GM12878 (cell line): ENCODE measurements at regions not wholly inside any gene's neighbourhood (a gene's known extent, or its start where the extent isn't known, plus 50 kb on each side); places are given as distances from the start of the nearest gene placed in this dataset.
A peak's percentile ranks its signal among the peaks of the same experiment; 100 is the strongest.

Experiments
- ATAC-seq: fragments of 200-7000 bp; cut with Tn5 transposase; 3 replicates; pipeline ENCODE4 v1.9.1; 2020; ENCODE audit warnings: mild to moderate bottlenecking, moderate library complexity
- BruUV-seq: library from RNA; stranded (reverse); fragments of 400-500 nt; replicated peaks from 2 replicates; lab custom pipeline; 2021; lab: Mats Ljungman, UMichigan
- CTCF ChIA-PET: fragments of 300-600 bp; sonication (Branson Sonifier 250); formaldehyde crosslinking; extraction: SDS; loops from one replicate; lab custom pipeline; 2021; ENCODE audit warnings: inconsistent platforms; lab: Yijun Ruan, JAX
- POLR2A ChIA-PET: fragments of 350-600 bp; formaldehyde crosslinking; extraction: SDS; loops from one replicate; lab custom pipeline; 2021; ENCODE audit warnings: inconsistent platforms; lab: Charles Lee
- RAD21 ChIA-PET: fragments of 300-600 bp; sonication (Branson Sonifier 250); formaldehyde crosslinking; loops from one replicate; lab custom pipeline; 2023; ENCODE audit warnings: antibody characterized with exemption; ENCODE audit not compliant: unreplicated experiment; lab: Charles Lee
- SMC1A ChIA-PET: fragments of 300-600 bp; sonication (Branson Sonifier 250); formaldehyde crosslinking; loops from one replicate; lab custom pipeline; 2023; ENCODE audit not compliant: unreplicated experiment, uncharacterized antibody; lab: Charles Lee
- DNase-seq: peaks from one replicate; pipeline ENCODE4 v3.0.0-alpha.2; 2011; ENCODE audit warnings: low read depth, low spot score
- FAIRE-seq: peaks from 3 replicates; lab custom pipeline; 2011; peaks lifted over from hg19 to GRCh38; lab: Jason Lieb, UNC
- H2AFZ ChIP-seq: 2 replicates; pipeline ENCODE4 v1.6.0; 2011; ENCODE audit warnings: low read depth, low read length, control low read depth; ENCODE audit not compliant: control insufficient read depth
- H3K27ac ChIP-seq: 2 replicates; pipeline ENCODE4 v1.5.1; 2011; ENCODE audit warnings: control low read depth; ENCODE audit not compliant: control insufficient read depth, insufficient read depth
- H3K27me3 ChIP-seq, 2 experiments: replicated peaks in 1 of 2; 2 replicates each; pipeline versions ENCODE4 v1.6.0 to v1.6.1; 2011; ENCODE audit warnings: low read length in 1 of 2; ENCODE audit not compliant: control insufficient read depth in 2 of 2, insufficient read depth in 2 of 2
- H3K36me3 ChIP-seq, 2 experiments: 2 replicates each; pipeline ENCODE4 v1.5.1; 2011; ENCODE audit warnings: low read length in 1 of 2; ENCODE audit not compliant: control insufficient read depth in 2 of 2, insufficient read depth in 2 of 2
- H3K4me1 ChIP-seq: 2 replicates; pipeline ENCODE4 v1.6.1; 2011; ENCODE audit warnings: mild to moderate bottlenecking, low read length, moderate library complexity, mixed read lengths; ENCODE audit not compliant: control insufficient read depth, insufficient read depth
- H3K4me2 ChIP-seq: 2 replicates; pipeline ENCODE4 v1.6.0; 2011; ENCODE audit warnings: control low read depth; ENCODE audit not compliant: control insufficient read depth, insufficient read depth
- H3K4me3 ChIP-seq: fragments of 200-600 bp; sonication (generic); 2 replicates; pipeline ENCODE4 v1.5.1; 2016
- H3K79me2 ChIP-seq: 2 replicates; pipeline ENCODE4 v1.6.0; 2011; ENCODE audit warnings: low read length; ENCODE audit not compliant: control insufficient read depth, insufficient read depth
- H3K9ac ChIP-seq: 2 replicates; pipeline ENCODE4 v1.8.0; 2011; ENCODE audit warnings: low read length, control low read depth, mixed read lengths; ENCODE audit not compliant: control insufficient read depth, insufficient read depth
- H3K9me3 ChIP-seq: replicated peaks from 3 replicates; pipeline ENCODE4 v1.5.1; 2011; ENCODE audit warnings: mild to moderate bottlenecking, low read length; ENCODE audit not compliant: control insufficient read depth, insufficient read depth
- H4K20me1 ChIP-seq: 2 replicates; pipeline ENCODE4 v1.6.0; 2011; ENCODE audit not compliant: control insufficient read depth, insufficient read depth
- ATF2 ChIP-seq: IDR thresholded peaks from 2 replicates; pipeline ENCODE4 v1.6.1; 2012; ENCODE audit warnings: low read length, inconsistent platforms
- CHD4 ChIP-seq: fragments of 200-600 bp; sonication (generic); IDR thresholded peaks from 2 replicates; pipeline ENCODE4 v1.6.1; 2016; ENCODE audit warnings: mild to moderate bottlenecking
- CREB1 ChIP-seq: IDR thresholded peaks from 2 replicates; pipeline ENCODE4 v1.6.1; 2012; ENCODE audit warnings: low read depth, mild to moderate bottlenecking, inconsistent platforms
- CTCF ChIP-seq, 3 experiments: IDR thresholded peaks in 2 of 3; conservative IDR thresholded peaks in 1 of 3; 2 replicates each; pipeline ENCODE4 v1.5.1; 2011; ENCODE audit warnings: low read depth in 3 of 3, low read length in 3 of 3, mild to moderate bottlenecking in 3 of 3, control low read depth in 2 of 3, moderate library complexity in 2 of 3, inconsistent platforms in 1 of 3, mixed read lengths in 1 of 3; ENCODE audit not compliant: control insufficient read depth in 2 of 3, insufficient read depth in 1 of 3; ENCODE audit errors: extremely low read depth in 1 of 3
- EGR1 ChIP-seq, 2 experiments: IDR thresholded peaks; 1 replicate in 1 of 2; 2 replicates in 1 of 2; pipeline ENCODE4 v1.6.1; 2011 to 2012; ENCODE audit warnings: low read depth in 2 of 2, low read length in 2 of 2, borderline replicate concordance in 1 of 2, mild to moderate bottlenecking in 1 of 2, moderate library complexity in 1 of 2
- IRF4 ChIP-seq: IDR thresholded peaks from 2 replicates; pipeline ENCODE4 v1.6.1; 2011; ENCODE audit warnings: low read depth, low read length
- RB1 ChIP-seq: fragments of 450-650 bp; formaldehyde crosslinking; IDR thresholded peaks from 2 replicates; pipeline ENCODE4 v1.6.1; 2017; ENCODE audit warnings: mild to moderate bottlenecking, borderline replicate concordance
- USF2 ChIP-seq: IDR thresholded peaks from 2 replicates; pipeline ENCODE4 v1.6.1; 2011; ENCODE audit warnings: low read depth, low read length, improper control_type of control experiment, borderline replicate concordance
- ZNF217 ChIP-seq: fragments of 450-650 bp; IDR thresholded peaks from 2 replicates; pipeline ENCODE4 v1.6.1; 2017; ENCODE audit warnings: antibody characterized with exemption, mild to moderate bottlenecking
- WGBS: methylation state at CpG from one replicate; pipeline ENCODE4 v1.1.6; 2016; ENCODE audit warnings: low lambda C conversion rate; ENCODE audit not compliant: insufficient replicate concordance, insufficient coverage; ENCODE audit errors: missing lambda C conversion rate; 5-methylcytosine and 5-hydroxymethylcytosine counted together
- in situ Hi-C: fragments of 300-500 bp; cut with MboI; formaldehyde crosslinking; loops from 9 replicates; pipeline ENCODE4 v1.14.3; 2018; ENCODE audit warnings: mixed read lengths
- intact Hi-C: fragments of 100-400 bp; cut with micrococcal nuclease; formaldehyde crosslinking; loops from one replicate; pipeline ENCODE4 v1.14.2; 2022; ENCODE audit not compliant: unreplicated experiment

- TF ChIP-seq USF2 (no peak), EGR1 (IDR thresholded peaks at IDR 0.05; ENCODE audit: borderline replicate concordance in 1 of 2, low read depth in 2 of 2, low read length in 2 of 2) (no peak), ATF2 (0 out of 2 replicates have a peak, but pooled peaks have one; percentile 27), RB1 (no peak), CREB1 (no peak), ZNF217 (no peak), IRF4 (0 out of 2 replicates have a peak, but pooled peaks have one; percentile 17)
Observed at GRCh38 chr9:99509900-99510535, 287.9 kb downstream of the SEC61B start (continued).

- no peak overlapping the region for H3K27ac ChIP-seq
- TF ChIP-seq CHD4 (no peak), CTCF (IDR thresholded peaks at IDR 0.05 in 2 of 3, conservative IDR thresholded peaks at IDR 0.05 in 1 of 3; ENCODE audit: control insufficient read depth in 2 of 3, extremely low read depth in 1 of 3, insufficient read depth in 1 of 3, low read depth in 3 of 3, low read length in 3 of 3) (0 out of 6 replicates have a peak, but pooled peaks of 1 of the 3 experiments have one; percentile 4)
- no peak overlapping the region for H3K9ac ChIP-seq
- ATAC-seq (no peak), FAIRE-seq (no peak), DNase-seq (no peak)
- no peaks in the 10 kb centered on the region for H3K36me3 ChIP-seq
- H3K4me1 ChIP-seq = peaks cover 33% of the 10 kb centered on the region
- 41% methylated on average over 3 of the region's 3 CpGs for WGBS
- ChIA-PET CTCF (no interaction called here), SMC1A (no interaction called here), RAD21 (interaction anchor here (1.5 kb wide), 1 partner anchor 327 kb away, joined by 4 read pairs; no protein-coding TSS in a partner anchor), POLR2A (interaction anchor here (0.6 kb wide), 1 partner anchor 709 kb away, joined by 3 read pairs; no protein-coding TSS in a partner anchor)
- no peaks in the 10 kb centered on the region for H4K20me1 ChIP-seq
- no peaks in the 10 kb centered on the region for H3K9me3 ChIP-seq
- H3K4me2 ChIP-seq = no peak overlapping the region
- no peak overlapping the region for H2AFZ ChIP-seq
- H3K79me2 ChIP-seq = no peaks in the 10 kb centered on the region
- H3K27me3 ChIP-seq = no peaks in the 10 kb centered on the region
- in situ Hi-C loops = no loop called here
- BruUV-seq = no TSS peak
- intact Hi-C loops = loop anchor here (5.0 kb wide), 1 partner anchor 329 kb away; no protein-coding TSS in a partner anchor
- H3K4me3 ChIP-seq = no peak overlapping the region
Observed at GRCh38 chr9:99511723-99512122, 289.6 kb downstream of the SEC61B start.
